HG02588 (cell line): ENCODE measurements at regions not wholly inside any gene's neighbourhood (a gene's known extent, or its start where the extent isn't known, plus 50 kb on each side); places are given as distances from the start of the nearest gene placed in this dataset.

Source experiments
- ATAC-seq: cut with Tn5 transposase; IDR thresholded peaks from one replicate; pipeline ENCODE4 v1.9.1; 2021; ENCODE audit warnings: mild to moderate bottlenecking, moderate library complexity; ENCODE audit not compliant: unreplicated experiment

- no peak for ATAC-seq
These were observed 107.4 kb downstream of the SNX18 start for GRCh38 chr5:54624805-54625568.

- no peak for ATAC-seq
These were observed 104.2 kb downstream of the SNX18 start for GRCh38 chr5:54621709-54622108.

GRCh38 chr5:54621048-54621447 lies 103.5 kb downstream of the SNX18 start:
- ATAC-seq = no peak

GRCh38 chr5:54620141-54620933 lies 102.8 kb downstream of the SNX18 start:
- no peak for ATAC-seq

GRCh38 chr5:54619731-54620130 lies 102.2 kb downstream of the SNX18 start:
- no peak for ATAC-seq

- ATAC-seq = no peak
These were observed 99.1 kb downstream of the SNX18 start for GRCh38 chr5:54616518-54617220.

- ATAC-seq = no peak
These were observed 98.5 kb downstream of the SNX18 start for GRCh38 chr5:54616031-54616430.

GRCh38 chr5:54615381-54615780 lies 97.8 kb downstream of the SNX18 start:
- no peak for ATAC-seq

GRCh38 chr5:54612711-54613110 lies 95.2 kb downstream of the SNX18 start:
- no peak for ATAC-seq

- ATAC-seq = no peak
These were observed 93.9 kb downstream of the SNX18 start for GRCh38 chr5:54611290-54611951.

GRCh38 chr5:54610197-54610944 lies 92.8 kb downstream of the SNX18 start:
- ATAC-seq = peak; percentile 96

GRCh38 chr5:54608423-54609085 lies 91.0 kb downstream of the SNX18 start:
- no peak for ATAC-seq

GRCh38 chr5:54607006-54607405 lies 89.4 kb downstream of the SNX18 start:
- ATAC-seq = no peak

GRCh38 chr5:54603372-54603771 lies 85.8 kb downstream of the SNX18 start:
- no peak for ATAC-seq

GRCh38 chr5:54602475-54602874 lies 84.9 kb downstream of the SNX18 start:
- ATAC-seq = no peak

GRCh38 chr5:54601411-54602230 lies 84.1 kb downstream of the SNX18 start:
- no peak for ATAC-seq
